ENCODE measurements at regions not wholly inside any gene's neighbourhood (a gene's known extent, or its start where the extent isn't known, plus 50 kb on each side); places are given as distances from the start of the nearest gene placed in this dataset.

- H3K79me2 ChIP-seq (ENCODE audit: control insufficient read depth, insufficient read depth, low read length): no peaks in the 10 kb centered on the region
- no peak overlapping the region for H3K4me2 ChIP-seq (ENCODE audit: extremely low read depth, insufficient read depth, low read length)
- no peaks in the 10 kb centered on the region for H3K9me3 ChIP-seq (ENCODE audit: control insufficient read depth, insufficient read depth, low read depth, low read length)
- TF ChIP-seq CTCF (conservative IDR thresholded peaks at IDR 0.05 in 1 of 2, IDR thresholded peaks at IDR 0.05 in 1 of 2; ENCODE audit: low read depth in 1 of 2, low read length in 2 of 2) (no peak), EZH2 (IDR thresholded peaks at IDR 0.05; ENCODE audit: low read length, missing control alignments) (no peak)
- no peak overlapping the region for H3K27ac ChIP-seq (ENCODE audit: insufficient read depth, low read length)
- no peak for DNase-seq (ENCODE audit: low read depth in 2 of 2)
- H3K27me3 ChIP-seq (ENCODE audit: control insufficient read depth, insufficient read depth, low read length): peaks cover under 1% of the 10 kb centered on the region
- H4K20me1 ChIP-seq (ENCODE audit: control insufficient read depth, extremely low read depth, insufficient read depth, low read length): no peaks in the 10 kb centered on the region
- no peaks in the 10 kb centered on the region for H3K4me1 ChIP-seq (ENCODE audit: control insufficient read depth, extremely low read depth, insufficient read depth, low read length)
- no peak overlapping the region for H3K9ac ChIP-seq (ENCODE audit: insufficient read depth, low read length)
- no peak overlapping the region for H3K4me3 ChIP-seq (replicated peaks in 1 of 4; ENCODE audit: control extremely low read depth in 1 of 4, insufficient read depth in 1 of 4, low read depth in 3 of 4, low read length in 4 of 4)
- no peak overlapping the region for H2AFZ ChIP-seq (ENCODE audit: low read length)
- H3K36me3 ChIP-seq (ENCODE audit: control insufficient read depth, insufficient read depth, low read length): no peaks in the 10 kb centered on the region
These were observed 219.5 kb upstream of the HABP2 start for GRCh38 chr10:113333313-113333712.

- Histone ChIP-seq H3K4me3 (replicated peaks in 1 of 4; ENCODE audit: control extremely low read depth in 1 of 4, insufficient read depth in 1 of 4, low read depth in 3 of 4, low read length in 4 of 4) (no peak overlapping the region), H3K27ac (ENCODE audit: insufficient read depth, low read length) (no peak overlapping the region), H3K4me2 (ENCODE audit: extremely low read depth, insufficient read depth, low read length) (no peak overlapping the region), H3K27me3 (ENCODE audit: control insufficient read depth, insufficient read depth, low read length) (no peaks in the 10 kb centered on the region), H4K20me1 (ENCODE audit: control insufficient read depth, extremely low read depth, insufficient read depth, low read length) (no peaks in the 10 kb centered on the region), H2AFZ (ENCODE audit: low read length) (no peak overlapping the region), H3K79me2 (ENCODE audit: control insufficient read depth, insufficient read depth, low read length) (no peaks in the 10 kb centered on the region), H3K36me3 (ENCODE audit: control insufficient read depth, insufficient read depth, low read length) (no peaks in the 10 kb centered on the region), H3K9me3 (ENCODE audit: control insufficient read depth, insufficient read depth, low read depth, low read length) (no peaks in the 10 kb centered on the region), H3K9ac (ENCODE audit: insufficient read depth, low read length) (no peak overlapping the region), H3K4me1 (ENCODE audit: control insufficient read depth, extremely low read depth, insufficient read depth, low read length) (no peaks in the 10 kb centered on the region)
- peak; percentile 22 to 55 for DNase-seq (ENCODE audit: low read depth in 2 of 2)
- TF ChIP-seq EZH2 (IDR thresholded peaks at IDR 0.05; ENCODE audit: low read length, missing control alignments) (no peak), CTCF (conservative IDR thresholded peaks at IDR 0.05 in 1 of 2, IDR thresholded peaks at IDR 0.05 in 1 of 2; ENCODE audit: low read depth in 1 of 2, low read length in 2 of 2) (no peak)
These were observed 217.3 kb upstream of the HABP2 start for GRCh38 chr10:113335592-113335991.

- Histone ChIP-seq H3K4me2 (ENCODE audit: extremely low read depth, insufficient read depth, low read length) (no peak overlapping the region), H3K36me3 (ENCODE audit: control insufficient read depth, insufficient read depth, low read length) (no peaks in the 10 kb centered on the region), H3K27me3 (ENCODE audit: control insufficient read depth, insufficient read depth, low read length) (no peaks in the 10 kb centered on the region), H3K4me3 (replicated peaks in 1 of 4; ENCODE audit: control extremely low read depth in 1 of 4, insufficient read depth in 1 of 4, low read depth in 3 of 4, low read length in 4 of 4) (no peak overlapping the region), H3K79me2 (ENCODE audit: control insufficient read depth, insufficient read depth, low read length) (no peaks in the 10 kb centered on the region), H3K27ac (ENCODE audit: insufficient read depth, low read length) (no peak overlapping the region), H3K9me3 (ENCODE audit: control insufficient read depth, insufficient read depth, low read depth, low read length) (no peaks in the 10 kb centered on the region), H2AFZ (ENCODE audit: low read length) (no peak overlapping the region), H3K4me1 (ENCODE audit: control insufficient read depth, extremely low read depth, insufficient read depth, low read length) (no peaks in the 10 kb centered on the region), H3K9ac (ENCODE audit: insufficient read depth, low read length) (no peak overlapping the region), H4K20me1 (ENCODE audit: control insufficient read depth, extremely low read depth, insufficient read depth, low read length) (no peaks in the 10 kb centered on the region)
- DNase-seq (ENCODE audit: low read depth in 2 of 2): no peak
- TF ChIP-seq EZH2 (IDR thresholded peaks at IDR 0.05; ENCODE audit: low read length, missing control alignments) (no peak), CTCF (conservative IDR thresholded peaks at IDR 0.05 in 1 of 2, IDR thresholded peaks at IDR 0.05 in 1 of 2; ENCODE audit: low read depth in 1 of 2, low read length in 2 of 2) (no peak)
These were observed 216.2 kb upstream of the HABP2 start for GRCh38 chr10:113336549-113337130.

All from fibroblast of lung (primary cell).